HepG2 (cell line): ENCODE measurements at regions not wholly inside any gene's neighbourhood (a gene's known extent, or its start where the extent isn't known, plus 50 kb on each side); places are given as distances from the start of the nearest gene placed in this dataset.
"Not testable (repeated sequence)": the region's sequence is repeated elsewhere in the genome, so short reads cannot be mapped to it uniquely, and the experiment has no call there.

Experiments
- ATAC-seq: fragments of 200-7000 bp; cut with Tn5 transposase; 3 replicates; pipeline ENCODE4 v1.9.1; 2020; ENCODE audit warnings: mild to moderate bottlenecking, moderate library complexity
- BruUV-seq: library from RNA; stranded (reverse); fragments of 400-500 nt; replicated peaks from 2 replicates; lab custom pipeline; 2021; lab: Mats Ljungman, UMichigan
- CTCF ChIA-PET: fragments of 300-600 bp; formaldehyde crosslinking; extraction: SDS; loops from one replicate; lab custom pipeline; 2021; ENCODE audit warnings: low total read pairs, inconsistent platforms, low intra/inter-chr PET ratio; lab: Yijun Ruan, JAX
- POLR2A ChIA-PET: fragments of 350-600 bp; sonication (Branson Sonifier 250); formaldehyde crosslinking; loops from one replicate; lab custom pipeline; 2020; ENCODE audit warnings: antibody characterized with exemption, inconsistent platforms; lab: Yijun Ruan, JAX
- DNase-seq: peaks from one replicate; pipeline ENCODE4 v3.0.0-alpha.2; 2015; ENCODE audit warnings: low spot score
- FAIRE-seq: peaks from 3 replicates; lab custom pipeline; 2011; peaks lifted over from hg19 to GRCh38; lab: Jason Lieb, UNC
- H2AFZ ChIP-seq: one replicate; pipeline ENCODE4 v1.6.1; 2011; ENCODE audit warnings: low read length, inconsistent platforms
- H3K27ac ChIP-seq: fragments of 300-600 bp; 3 replicates; pipeline ENCODE4 v1.8.0; 2011; ENCODE audit warnings: mixed run types, mild to moderate bottlenecking, mixed read lengths, low read length, inconsistent platforms; ENCODE audit not compliant: insufficient read depth; ENCODE audit errors: extremely low read length
- H3K27me3 ChIP-seq, 2 experiments: fragments of 200-600 bp in 1 of 2; 2 replicates in 1 of 2; 3 replicates in 1 of 2; pipeline versions ENCODE4 v1.6.0 to v1.8.0; 2011; ENCODE audit warnings: low read length in 2 of 2, mild to moderate bottlenecking in 2 of 2, moderate library complexity in 2 of 2, inconsistent platforms in 1 of 2; ENCODE audit not compliant: insufficient read depth in 2 of 2, control insufficient read depth in 1 of 2
- H3K36me3 ChIP-seq, 2 experiments: fragments of 200-600 bp in 1 of 2; replicated peaks in 1 of 2; 2 replicates in 1 of 2; 3 replicates in 1 of 2; pipeline versions ENCODE4 v1.5.1 to v1.8.0; 2011; ENCODE audit warnings: low read length in 2 of 2, inconsistent platforms in 1 of 2; ENCODE audit not compliant: insufficient read depth in 2 of 2, control insufficient read depth in 1 of 2
- H3K4me1 ChIP-seq: 2 replicates; pipeline ENCODE4 v1.5.1; 2012; ENCODE audit warnings: low read length, inconsistent platforms; ENCODE audit not compliant: insufficient read depth
- H3K4me2 ChIP-seq: 2 replicates; pipeline ENCODE4 v1.6.0; 2011; ENCODE audit warnings: low read depth, low read length, inconsistent platforms
- H3K4me3 ChIP-seq, 3 experiments: fragments of 200-600 bp in 1 of 3; sonication (generic), shearing (Covaris generic) in 1 of 3; replicated peaks in 1 of 3; 2 replicates each; pipeline ENCODE4 v1.5.1; 2011 to 2016; ENCODE audit warnings: low read length in 3 of 3, inconsistent platforms in 2 of 3, low read depth in 2 of 3, mild to moderate bottlenecking in 2 of 3, control low read depth in 1 of 3, mixed read lengths in 1 of 3; ENCODE audit not compliant: insufficient read depth in 1 of 3
- H3K79me2 ChIP-seq: one replicate; pipeline ENCODE4 v1.6.1; 2011; ENCODE audit warnings: low read length, inconsistent platforms; ENCODE audit not compliant: insufficient read depth
- H3K9ac ChIP-seq: 2 replicates; pipeline ENCODE4 v1.6.0; 2011; ENCODE audit warnings: mild to moderate bottlenecking, low read depth, low read length, inconsistent platforms; ENCODE audit not compliant: insufficient read depth
- H3K9me3 ChIP-seq: 2 replicates; pipeline ENCODE4 v1.5.1; 2012; ENCODE audit warnings: mild to moderate bottlenecking, low read length
- H4K20me1 ChIP-seq: 2 replicates; pipeline ENCODE4 v1.6.0; 2011; ENCODE audit warnings: inconsistent platforms, mild to moderate bottlenecking, low read length, moderate library complexity; ENCODE audit not compliant: insufficient read depth
- ATAD3A ChIP-seq: sonication (generic); formaldehyde crosslinking; IDR thresholded peaks from 2 replicates; pipeline ENCODE4 v1.4.0; 2020; ENCODE audit warnings: missing genetic modification reagents
- DNMT1 ChIP-seq: sonication (generic); formaldehyde crosslinking; IDR thresholded peaks from 2 replicates; pipeline ENCODE4 v1.5.1; 2020; ENCODE audit warnings: mild to moderate bottlenecking, missing genetic modification reagents
- ETV5 ChIP-seq: IDR thresholded peaks from 2 replicates; pipeline ENCODE4 v1.6.1; 2018; ENCODE audit warnings: missing biosample characterization, missing genetic modification reagents, inconsistent platforms, borderline replicate concordance
- FOXA3 ChIP-seq: IDR thresholded peaks from 2 replicates; pipeline ENCODE4 v1.6.1; 2016; ENCODE audit warnings: missing genetic modification reagents, missing compliant biosample characterization
- NR2F2 ChIP-seq: IDR thresholded peaks from 2 replicates; pipeline ENCODE4 v1.6.1; 2012; ENCODE audit warnings: low read depth, inconsistent platforms, borderline replicate concordance
- REPIN1 ChIP-seq: sonication (generic); formaldehyde crosslinking; IDR thresholded peaks from 2 replicates; pipeline ENCODE4 v1.8.0; 2022; ENCODE audit warnings: missing genetic modification reagents, low read depth, mild to moderate bottlenecking, borderline replicate concordance
- SMARCE1 ChIP-seq: fragments of 450-650 bp; IDR thresholded peaks from 2 replicates; pipeline ENCODE4 v1.6.1; 2017; ENCODE audit warnings: borderline replicate concordance
- STAG1 ChIP-seq: sonication (generic); formaldehyde crosslinking; IDR thresholded peaks from 2 replicates; pipeline ENCODE4 v1.4.0; 2020; ENCODE audit warnings: missing genetic modification reagents
- ZBTB46 ChIP-seq: sonication (generic); formaldehyde crosslinking; IDR thresholded peaks from 2 replicates; pipeline ENCODE4 v1.4.0; 2020; ENCODE audit warnings: mild to moderate bottlenecking, missing genetic modification reagents, borderline replicate concordance
- ZNF615 ChIP-seq: sonication (generic); formaldehyde crosslinking; IDR thresholded peaks from 2 replicates; pipeline ENCODE4 v1.5.0; 2020; ENCODE audit warnings: mild to moderate bottlenecking, missing genetic modification reagents, borderline replicate concordance
- ZNF629 ChIP-seq: sonication (generic); formaldehyde crosslinking; conservative IDR thresholded peaks from 2 replicates; pipeline ENCODE4 v1.5.0; 2020; ENCODE audit warnings: missing genetic modification reagents
- WGBS: methylation state at CpG from one replicate; pipeline ENCODE4 v1.1.6; 2017; ENCODE audit warnings: low lambda C conversion rate; 5-methylcytosine and 5-hydroxymethylcytosine counted together
- in situ Hi-C: cut with HindIII; loops from 2 replicates; pipeline ENCODE4 v1.10.0; 2017; ENCODE audit warnings: low pct_unique_long_range_greater_than_20kb; ENCODE audit not compliant: extremely low pct_ligation_motif_present
- intact Hi-C: fragments of 100-400 bp; cut with micrococcal nuclease; formaldehyde crosslinking; loops from one replicate; pipeline ENCODE4 v1.10.0; 2022; ENCODE audit not compliant: unreplicated experiment

GRCh38 chrX:129346574-129346973 lies 176.7 kb downstream of the SMARCA1 start:
- no peak for ATAC-seq
- intact Hi-C loops (no loop called here), in situ Hi-C loops (no loop called here)
- Histone ChIP-seq H3K27me3 (no peaks in the 10 kb centered on the region), H2AFZ (no peak overlapping the region), H3K79me2 (no peaks in the 10 kb centered on the region), H3K9me3 (no peaks in the 10 kb centered on the region), H4K20me1 (no peaks in the 10 kb centered on the region), H3K4me3 (no peak overlapping the region), H3K4me2 (no peak overlapping the region), H3K36me3 (no peaks in the 10 kb centered on the region), H3K4me1 (no peaks in the 10 kb centered on the region), H3K27ac (no peak overlapping the region), H3K9ac (no peak overlapping the region)
- ChIA-PET CTCF (no interaction called here), POLR2A (no interaction called here)
- no TSS peak for BruUV-seq
- no peak for FAIRE-seq
- 90% methylated on average over 2 of the region's 3 CpGs for WGBS
- TF ChIP-seq ZBTB46 (CRISPR knock-in tag) (no peak), NR2F2 (no peak), ATAD3A (no peak), DNMT1 (CRISPR knock-in tag) (no peak), ZNF615 (CRISPR knock-in tag) (no peak), SMARCE1 (no peak), ZNF629 (no peak), STAG1 (CRISPR knock-in tag) (no peak), FOXA3 (CRISPR knock-in tag) (no peak), REPIN1 (no peak), ETV5 (CRISPR knock-in tag) (no peak)
- DNase-seq, result no peak

GRCh38 chrX:129337264-129337663 lies 186.0 kb downstream of the SMARCA1 start:
- FAIRE-seq, H3K27me3 ChIP-seq, H3K4me1 ChIP-seq, H3K4me2 ChIP-seq, POLR2A ChIA-PET, ATAC-seq, H3K4me3 ChIP-seq, H3K79me2 ChIP-seq, H3K9me3 ChIP-seq, H3K9ac ChIP-seq, H3K36me3 ChIP-seq, BruUV-seq, DNase-seq, H2AFZ ChIP-seq, in situ Hi-C loops, intact Hi-C loops, H4K20me1 ChIP-seq, H3K27ac ChIP-seq, CTCF ChIA-PET: not testable (repeated sequence)
- WGBS, result 100% methylated on average over 6 of the region's 16 CpGs
